Ovary (tissue), 7 donors: ENCODE measurements at regions not wholly inside any gene's neighbourhood (a gene's known extent, or its start where the extent isn't known, plus 50 kb on each side); places are given as distances from the start of the nearest gene placed in this dataset.

Source experiments
- DNase-seq, 5 donors: peaks; one replicate each; pipeline ENCODE4 v3.0.0-alpha.2; 2019 to 2020
- H3K27ac ChIP-seq, 2 donors: fragments of 200-600 bp; one replicate each; pipeline versions ENCODE4 v1.5.1 to v1.8.0; 2019 to 2022
- H3K27me3 ChIP-seq: fragments of 200-600 bp; one replicate; pipeline ENCODE4 v1.8.0; 2022
- H3K36me3 ChIP-seq: fragments of 200-600 bp; sonication (generic); one replicate; pipeline ENCODE4 v1.5.1; 2019
- H3K4me1 ChIP-seq: one replicate; pipeline ENCODE4 v1.8.1; 2013; ENCODE audit warnings: mild to moderate bottlenecking, moderate library complexity; ENCODE audit not compliant: insufficient read depth
- H3K4me3 ChIP-seq: fragments of 200-600 bp; sonication (generic); one replicate; pipeline ENCODE4 v1.5.1; 2017
- H3K9me3 ChIP-seq, 2 donors: fragments of 200-600 bp in 1 of 2; sonication (generic) in 1 of 2; one replicate each; pipeline versions ENCODE4 v1.5.1 to v1.8.1; 2013 to 2019; ENCODE audit warnings: mild to moderate bottlenecking in 1 of 2, moderate library complexity in 1 of 2
- CTCF ChIP-seq, 3 donors: fragments of 450-650 bp in 2 of 3; fragments of 200-600 bp in 1 of 3; IDR thresholded peaks; one replicate each; pipeline versions ENCODE4 v1.5.1 to v1.8.0; 2016 to 2022; ENCODE audit warnings: antibody characterized with exemption in 3 of 3, mild to moderate bottlenecking in 1 of 3
- EP300 ChIP-seq: sonication (generic); formaldehyde crosslinking; IDR thresholded peaks from one replicate; pipeline ENCODE4 v1.6.1; 2017; ENCODE audit warnings: antibody characterized with exemption
- POLR2A ChIP-seq: fragments of 450-650 bp; IDR thresholded peaks from one replicate; pipeline ENCODE4 v1.6.1; 2017; ENCODE audit warnings: antibody characterized with exemption, mild to moderate bottlenecking, moderate library complexity
- WGBS, 3 donors: extraction: QIAGEN DNeasy Blood & Tissue Kit in 1 of 3; methylation state at CpG; one replicate each; pipeline versions ENCODE4 v1.1.5 to v1.1.7; 2013 to 2017; 5-methylcytosine and 5-hydroxymethylcytosine counted together
- intact Hi-C, 4 donors: fragments of 100-400 bp; cut with DNase I; formaldehyde crosslinking; loops; one replicate each; pipeline versions ENCODE4 v1.11.0 to v1.15.1; 2022 to 2023
- donor health status: DM: no; HTN: no; CAD: no; lungs with moderate emphysema.
- donor health status: DM: no; HTN: no; CAD: no.
- donor health status: Bipolar disorder and iron deficiency.
- donor health status: DM: no; HTN: no; CAD: no.
- donor health status: DM: yes; HTN: yes; CAD: no.

- TF ChIP-seq POLR2A = no peak
- TF ChIP-seq EP300 = no peak
- no peak for TF ChIP-seq CTCF (IDR thresholded peaks at IDR 0.05)
- Histone ChIP-seq H3K27me3 (no peaks in the 10 kb centered on the region), H3K36me3 (no peaks in the 10 kb centered on the region), H3K9me3 (no peaks in the 10 kb centered on the region), H3K27ac (no peak overlapping the region), H3K4me3 (no peak overlapping the region), H3K4me1 (no peaks in the 10 kb centered on the region)
- 85 to 91% (median 90%) methylated on average over 3 of the region's 3 CpGs for WGBS, 3 donors
- intact Hi-C loops = no loop called here
- DNase-seq = no peak
These were observed 244.2 kb upstream of the MEF2C start for GRCh38 chr5:89127191-89127590.

GRCh38 chr5:89125372-89125771, 242.4 kb upstream of the MEF2C start:
- H3K36me3 ChIP-seq = no peaks in the 10 kb centered on the region
- no peak for DNase-seq
- 90 to 97% (median 97%) methylated on average over 2 of the region's 2 CpGs for WGBS, 3 donors
- no peak for TF ChIP-seq CTCF (IDR thresholded peaks at IDR 0.05)
- TF ChIP-seq POLR2A = no peak
- no peaks in the 10 kb centered on the region for H3K4me1 ChIP-seq
- no peaks in the 10 kb centered on the region for H3K27me3 ChIP-seq
- intact Hi-C loops = no loop called here
- H3K27ac ChIP-seq = no peak overlapping the region
- no peaks in the 10 kb centered on the region for H3K9me3 ChIP-seq
- no peak overlapping the region for H3K4me3 ChIP-seq

- intact Hi-C loops = no loop called here
- Histone ChIP-seq H3K27ac (no peak overlapping the region), H3K4me3 (no peak overlapping the region), H3K36me3 (no peaks in the 10 kb centered on the region), H3K9me3 (no peaks in the 10 kb centered on the region), H3K27me3 (no peaks in the 10 kb centered on the region), H3K4me1 (no peaks in the 10 kb centered on the region)
- TF ChIP-seq CTCF (IDR thresholded peaks at IDR 0.05) (no peak), POLR2A (no peak), EP300 (no peak)
- no peak for DNase-seq
- WGBS, 3 donors = 89 to 94% (median 93%) methylated on average over 2 of the region's 2 CpGs
These were observed 240.6 kb upstream of the MEF2C start for GRCh38 chr5:89123581-89123980.

GRCh38 chr5:89120719-89121118, 237.7 kb upstream of the MEF2C start:
- Histone ChIP-seq H3K9me3 (no peaks in the 10 kb centered on the region), H3K27me3 (no peaks in the 10 kb centered on the region), H3K4me3 (no peak overlapping the region), H3K27ac (no peak overlapping the region), H3K36me3 (no peaks in the 10 kb centered on the region), H3K4me1 (no peaks in the 10 kb centered on the region)
- TF ChIP-seq CTCF (IDR thresholded peaks at IDR 0.05) = no peak
- TF ChIP-seq EP300 = no peak
- TF ChIP-seq POLR2A = no peak
- no peak for DNase-seq
- intact Hi-C loops = no loop called here
- WGBS, 3 donors = 92 to 100% (median 96%) methylated on average over 3 of the region's 3 CpGs
